NB4 (cell line): ENCODE measurements at regions not wholly inside any gene's neighbourhood (a gene's known extent, or its start where the extent isn't known, plus 50 kb on each side); places are given as distances from the start of the nearest gene placed in this dataset.
A peak's percentile ranks its signal among the peaks of the same experiment; 100 is the strongest.

ENCODE experiments used
- DNase-seq: peaks from one replicate; pipeline ENCODE4 v3.0.0; 2010; ENCODE audit warnings: low read depth
- H3K4me3 ChIP-seq: one replicate; pipeline ENCODE4 v1.5.1; 2011; ENCODE audit warnings: mild to moderate bottlenecking, low read depth, low read length, moderate library complexity
- MYC ChIP-seq: IDR thresholded peaks from 2 replicates; pipeline ENCODE4 v1.6.1; 2011; ENCODE audit warnings: low read depth, low read length
- POLR2A ChIP-seq: IDR thresholded peaks from 2 replicates; pipeline ENCODE4 v1.6.1; 2011; ENCODE audit warnings: mild to moderate bottlenecking; ENCODE audit not compliant: insufficient read length; ENCODE audit errors: extremely low read depth
- TF ChIP-seq, protein P1 (sequence below): IDR thresholded peaks from 2 replicates; pipeline ENCODE4 v1.6.1; 2011; ENCODE audit warnings: low read depth, low read length
- TF ChIP-seq, protein P2 (sequence below): IDR thresholded peaks from one replicate; pipeline ENCODE4 v1.5.1; 2012; ENCODE audit warnings: low read depth, low read length

DNA sequence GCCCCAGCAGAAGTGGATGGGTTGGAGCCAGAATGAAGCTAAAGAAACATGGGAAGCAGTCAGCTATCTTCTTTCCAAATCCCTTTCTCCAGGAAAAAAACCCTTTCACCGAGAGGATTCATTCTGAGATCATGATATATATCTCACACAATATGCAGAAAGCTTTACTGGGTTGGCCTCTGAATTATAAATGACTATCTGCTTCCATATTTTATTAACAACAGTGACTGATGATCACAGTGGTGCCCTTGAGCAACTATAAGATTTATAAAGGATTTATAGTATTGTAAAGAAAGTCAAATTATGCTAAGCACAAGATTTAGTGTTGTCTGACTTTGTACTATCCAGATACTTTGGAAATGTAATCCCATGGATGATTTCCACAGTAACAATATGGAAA, 180.3 kb downstream of the KCNE4 start:
- no peak for TF ChIP-seq POLR2A
- TF ChIP-seq, protein P1, sequence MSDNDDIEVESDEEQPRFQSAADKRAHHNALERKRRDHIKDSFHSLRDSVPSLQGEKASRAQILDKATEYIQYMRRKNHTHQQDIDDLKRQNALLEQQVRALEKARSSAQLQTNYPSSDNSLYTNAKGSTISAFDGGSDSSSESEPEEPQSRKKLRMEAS: no peak
- no peak overlapping the region for H3K4me3 ChIP-seq
- no peak for DNase-seq

DNA sequence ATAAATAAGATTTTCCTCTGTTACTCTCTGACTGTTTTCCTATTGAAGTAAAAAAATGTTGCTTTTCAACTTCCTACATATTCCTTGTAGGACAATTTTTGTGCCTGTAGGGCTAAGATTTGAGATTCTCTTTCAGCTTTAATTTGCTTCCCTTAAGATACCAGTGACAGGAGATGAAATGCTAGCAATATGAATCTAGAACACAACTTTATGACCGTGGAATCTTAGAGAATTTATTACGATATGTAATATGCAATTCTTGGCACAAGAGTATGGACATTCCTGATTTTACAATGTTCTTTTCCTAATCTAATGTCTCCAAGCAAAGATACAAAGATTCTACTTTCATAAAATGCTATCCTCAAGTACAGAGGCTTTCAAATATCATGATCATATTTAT, 180.9 kb downstream of the KCNE4 start:
- H3K4me3 ChIP-seq: no peak overlapping the region
- TF ChIP-seq, protein P2, sequence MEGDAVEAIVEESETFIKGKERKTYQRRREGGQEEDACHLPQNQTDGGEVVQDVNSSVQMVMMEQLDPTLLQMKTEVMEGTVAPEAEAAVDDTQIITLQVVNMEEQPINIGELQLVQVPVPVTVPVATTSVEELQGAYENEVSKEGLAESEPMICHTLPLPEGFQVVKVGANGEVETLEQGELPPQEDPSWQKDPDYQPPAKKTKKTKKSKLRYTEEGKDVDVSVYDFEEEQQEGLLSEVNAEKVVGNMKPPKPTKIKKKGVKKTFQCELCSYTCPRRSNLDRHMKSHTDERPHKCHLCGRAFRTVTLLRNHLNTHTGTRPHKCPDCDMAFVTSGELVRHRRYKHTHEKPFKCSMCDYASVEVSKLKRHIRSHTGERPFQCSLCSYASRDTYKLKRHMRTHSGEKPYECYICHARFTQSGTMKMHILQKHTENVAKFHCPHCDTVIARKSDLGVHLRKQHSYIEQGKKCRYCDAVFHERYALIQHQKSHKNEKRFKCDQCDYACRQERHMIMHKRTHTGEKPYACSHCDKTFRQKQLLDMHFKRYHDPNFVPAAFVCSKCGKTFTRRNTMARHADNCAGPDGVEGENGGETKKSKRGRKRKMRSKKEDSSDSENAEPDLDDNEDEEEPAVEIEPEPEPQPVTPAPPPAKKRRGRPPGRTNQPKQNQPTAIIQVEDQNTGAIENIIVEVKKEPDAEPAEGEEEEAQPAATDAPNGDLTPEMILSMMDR: no peak
- TF ChIP-seq POLR2A (no peak), MYC (no peak)
- TF ChIP-seq, protein P1: no peak
- no peak for DNase-seq

DNA sequence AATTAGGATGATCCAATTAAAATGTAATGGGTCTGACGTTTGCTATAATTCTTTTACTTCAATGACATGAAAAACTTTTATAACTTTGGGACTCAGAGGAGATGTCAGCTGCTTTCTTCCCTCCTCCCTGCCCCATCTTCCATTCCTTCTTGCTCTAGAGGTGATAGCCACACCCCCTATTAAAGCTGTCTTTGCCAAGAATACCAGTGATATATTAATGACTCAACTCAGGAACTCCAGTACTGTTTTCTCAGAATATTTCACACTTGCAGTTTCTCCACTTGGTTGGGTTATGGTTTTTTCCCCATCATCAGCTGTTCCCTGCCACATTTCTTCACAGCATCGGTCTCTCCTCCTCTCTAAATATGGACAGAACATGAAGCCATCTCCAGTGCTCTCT, 184.0 kb downstream of the KCNE4 start:
- no peak overlapping the region for H3K4me3 ChIP-seq
- TF ChIP-seq, protein P1: no peak
- TF ChIP-seq MYC (no peak), POLR2A (no peak)
- TF ChIP-seq, protein P2: no peak
- DNase-seq: no peak

DNA sequence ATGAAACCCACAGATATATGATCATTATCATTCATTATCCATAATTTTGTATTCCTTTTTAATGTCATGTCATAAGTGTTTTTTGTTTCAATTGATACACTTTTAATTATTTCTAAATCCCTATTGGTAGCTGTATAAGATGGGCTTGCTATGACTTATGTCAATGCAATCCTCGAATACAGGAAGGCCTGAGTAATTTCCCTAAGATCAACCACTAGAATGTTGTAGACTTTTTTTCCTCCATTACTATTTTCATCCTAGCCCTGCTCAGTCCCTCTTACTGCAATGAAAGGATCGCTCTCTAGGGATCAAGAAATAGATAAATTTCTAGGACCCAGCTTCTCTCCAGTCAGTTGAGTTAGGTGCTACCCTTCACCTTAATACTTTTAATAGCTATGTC, 186.3 kb downstream of the KCNE4 start:
- H3K4me3 ChIP-seq: no peak overlapping the region
- TF ChIP-seq, protein P2: no peak
- TF ChIP-seq MYC: no peak
- TF ChIP-seq POLR2A: no peak
- no peak for DNase-seq

DNA sequence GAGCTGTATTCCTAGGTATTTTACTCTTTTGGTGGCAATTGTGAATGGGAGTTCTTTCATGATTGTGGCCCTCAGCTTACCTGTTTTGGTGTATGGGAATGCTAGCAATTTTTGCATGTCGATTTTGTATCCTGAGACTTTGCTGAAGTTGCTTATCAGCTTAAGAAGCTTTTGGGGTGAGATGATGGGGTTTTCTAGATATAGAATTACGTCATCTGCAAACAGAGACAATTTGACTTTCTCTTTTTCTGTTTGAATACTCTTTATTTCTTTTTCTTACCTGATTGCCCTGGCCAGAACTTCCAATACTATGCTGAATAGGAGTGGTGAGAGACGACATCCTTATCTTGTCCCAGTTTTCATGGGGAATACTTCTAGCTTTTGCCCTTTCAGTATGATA, 191.2 kb downstream of the KCNE4 start:
- H3K4me3 ChIP-seq: no peak overlapping the region
- DNase-seq: no peak
- TF ChIP-seq, protein P2: no peak
- TF ChIP-seq MYC (no peak), POLR2A (no peak)

DNA sequence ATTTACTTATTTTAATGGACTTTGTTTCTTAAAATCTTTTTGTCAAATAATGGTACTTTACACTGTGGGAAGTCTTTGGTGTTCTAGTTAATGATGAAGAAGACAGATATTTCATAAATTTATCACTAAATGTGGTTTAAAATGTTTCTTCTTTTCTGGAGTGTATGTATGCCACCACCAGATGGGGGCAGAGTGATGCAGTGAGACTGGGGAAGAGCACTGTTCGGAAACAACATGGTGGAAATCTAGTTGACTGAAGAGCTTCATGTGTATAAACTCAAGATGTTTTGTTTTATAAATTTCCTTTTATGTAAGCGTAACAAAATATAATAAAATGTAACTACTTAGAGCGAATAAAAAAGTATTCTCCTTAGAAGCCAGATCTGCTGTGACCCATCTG, 195.1 kb downstream of the KCNE4 start:
- H3K4me3 ChIP-seq: no peak overlapping the region
- peak; percentile 50 for DNase-seq
- TF ChIP-seq MYC (no peak), POLR2A (no peak)
- TF ChIP-seq, protein P2: peak; percentile 51
